Large intestine (tissue), 3 donors: ENCODE measurements at regions not wholly inside any gene's neighbourhood (a gene's known extent, or its start where the extent isn't known, plus 50 kb on each side); places are given as distances from the start of the nearest gene placed in this dataset.

Source experiments
- DNase-seq, 2 donors: peaks; one replicate each; pipeline versions ENCODE4 v3.0.0 to v3.0.0-alpha.2; 2013
- H3K27ac ChIP-seq: one replicate; pipeline ENCODE4 v1.5.1; 2013; ENCODE audit warnings: low read length
- H3K27me3 ChIP-seq: 2 replicates; pipeline ENCODE4 v1.6.1; 2013; ENCODE audit warnings: low read length; ENCODE audit not compliant: control insufficient read depth, insufficient read depth
- H3K36me3 ChIP-seq: 2 replicates; pipeline ENCODE4 v1.6.1; 2013; ENCODE audit warnings: low read length; ENCODE audit not compliant: control insufficient read depth, insufficient read depth
- H3K4me1 ChIP-seq: one replicate; pipeline ENCODE4 v1.6.1; 2013; ENCODE audit warnings: low read length; ENCODE audit not compliant: control insufficient read depth, insufficient read depth
- H3K4me3 ChIP-seq: one replicate; pipeline ENCODE4 v1.5.1; 2013; ENCODE audit warnings: low read length
- H3K9me3 ChIP-seq: one replicate; pipeline ENCODE4 v1.6.1; 2013; ENCODE audit warnings: mild to moderate bottlenecking, low read depth, low read length, moderate library complexity; ENCODE audit not compliant: control insufficient read depth
- WGBS: methylation state at CpG from one replicate; pipeline ENCODE4 v1.1.5; 2013; ENCODE audit warnings: low lambda C conversion rate; ENCODE audit not compliant: insufficient coverage; 5-methylcytosine and 5-hydroxymethylcytosine counted together

DNA sequence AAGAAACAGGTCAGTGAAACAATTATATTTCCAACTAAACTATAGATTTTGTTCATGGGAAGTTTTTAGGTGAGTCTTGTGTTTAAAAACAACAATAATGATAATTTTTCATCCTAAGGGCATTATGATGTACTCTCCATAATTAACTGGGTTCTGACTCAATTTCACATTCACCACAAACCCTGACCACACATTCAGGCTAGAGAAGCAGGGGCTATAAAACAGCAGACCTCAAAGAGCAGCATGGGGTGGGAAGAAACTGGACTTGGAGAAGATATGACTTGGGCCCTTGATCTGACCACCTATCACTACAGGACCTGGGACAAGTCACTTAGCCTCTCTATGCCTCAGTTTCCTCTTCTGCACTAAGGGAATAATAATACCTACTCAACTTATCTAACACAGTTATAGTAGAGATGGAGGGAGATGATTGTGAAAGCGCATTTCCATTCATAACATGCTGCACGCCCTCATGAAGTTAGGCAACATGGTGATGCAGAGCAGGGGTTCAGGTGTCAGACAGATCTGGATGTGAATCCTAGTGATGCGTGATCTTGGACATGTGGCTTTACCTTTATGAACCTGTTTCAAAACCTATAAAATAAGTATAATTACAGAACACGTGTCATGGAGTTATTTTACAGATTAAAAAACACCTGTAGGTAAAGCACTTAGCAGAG is 63.0 kb upstream of the ACP3 start:
- no peaks in the 10 kb centered on the region for H3K27me3 ChIP-seq
- no peaks in the 10 kb centered on the region for H3K4me1 ChIP-seq
- DNase-seq: no peak
- H3K4me3 ChIP-seq: no peak overlapping the region
- 83% methylated on average over 2 of the region's 4 CpGs for WGBS
- no peaks in the 10 kb centered on the region for H3K9me3 ChIP-seq
- no peak overlapping the region for H3K27ac ChIP-seq
- H3K36me3 ChIP-seq: no peaks in the 10 kb centered on the region

DNA sequence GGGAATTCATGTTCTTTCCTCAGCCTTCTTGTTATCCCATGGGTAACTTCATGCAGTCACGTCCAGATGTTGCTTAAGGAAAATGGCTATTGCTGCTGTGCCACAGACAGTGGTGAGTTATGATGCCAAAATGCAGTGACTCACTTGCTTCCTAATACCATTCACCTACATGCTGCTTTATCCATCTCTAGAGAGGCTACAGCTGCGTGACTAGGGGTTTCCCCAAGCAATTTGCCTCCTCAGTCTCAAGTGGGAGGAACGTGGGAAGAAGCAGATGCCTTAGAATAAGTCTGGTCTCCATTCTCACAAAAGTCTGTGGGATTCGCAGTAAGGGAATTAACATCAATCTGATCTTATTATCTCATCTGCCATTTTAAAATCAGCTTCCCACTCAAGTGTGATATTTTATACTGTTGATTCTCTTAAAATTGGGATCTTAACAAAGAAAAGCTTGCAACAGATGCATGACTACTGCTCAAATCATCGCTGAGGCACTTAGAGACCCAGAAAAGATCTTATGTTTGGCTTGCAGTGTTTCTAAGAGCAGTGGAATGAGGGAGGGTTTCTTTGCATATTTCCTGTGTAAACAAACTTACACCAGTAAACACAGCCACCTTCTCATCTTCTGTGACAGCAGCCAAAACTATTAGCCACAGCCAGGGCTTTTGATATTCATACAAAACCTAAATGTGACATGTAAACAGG is 62.0 kb upstream of the ACP3 start:
- Histone ChIP-seq H3K27ac (no peak overlapping the region), H3K9me3 (no peaks in the 10 kb centered on the region), H3K36me3 (no peaks in the 10 kb centered on the region), H3K4me1 (no peaks in the 10 kb centered on the region), H3K4me3 (no peak overlapping the region), H3K27me3 (no peaks in the 10 kb centered on the region)
- no CpG with 5 or more reads among the region's 5 CpGs for WGBS
- DNase-seq: no peak

DNA sequence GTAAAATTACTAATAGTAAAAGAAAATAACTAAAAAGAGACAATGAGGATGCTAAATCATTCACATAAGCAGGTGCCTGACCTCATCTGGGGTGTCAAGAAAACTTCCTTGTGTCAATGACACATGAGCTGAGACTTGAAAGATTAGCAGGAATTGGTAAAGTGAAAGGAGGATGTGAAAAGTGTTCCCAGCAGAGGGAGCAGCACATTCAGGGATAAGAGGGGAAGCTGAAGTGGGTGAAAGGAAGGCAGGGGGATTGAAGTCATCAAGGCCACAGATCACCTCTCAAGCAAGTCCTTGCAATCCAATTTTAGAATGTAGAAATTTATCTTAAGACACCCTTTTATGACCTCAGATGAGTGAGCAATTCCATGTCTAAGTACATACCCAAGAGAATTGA is 60.2 kb upstream of the ACP3 start:
- H3K4me1 ChIP-seq: no peaks in the 10 kb centered on the region
- DNase-seq: peak; percentile 56 to 65
- no peaks in the 10 kb centered on the region for H3K27me3 ChIP-seq
- H3K27ac ChIP-seq: no peak overlapping the region
- H3K36me3 ChIP-seq: no peaks in the 10 kb centered on the region
- no peaks in the 10 kb centered on the region for H3K9me3 ChIP-seq
- H3K4me3 ChIP-seq: no peak overlapping the region

DNA sequence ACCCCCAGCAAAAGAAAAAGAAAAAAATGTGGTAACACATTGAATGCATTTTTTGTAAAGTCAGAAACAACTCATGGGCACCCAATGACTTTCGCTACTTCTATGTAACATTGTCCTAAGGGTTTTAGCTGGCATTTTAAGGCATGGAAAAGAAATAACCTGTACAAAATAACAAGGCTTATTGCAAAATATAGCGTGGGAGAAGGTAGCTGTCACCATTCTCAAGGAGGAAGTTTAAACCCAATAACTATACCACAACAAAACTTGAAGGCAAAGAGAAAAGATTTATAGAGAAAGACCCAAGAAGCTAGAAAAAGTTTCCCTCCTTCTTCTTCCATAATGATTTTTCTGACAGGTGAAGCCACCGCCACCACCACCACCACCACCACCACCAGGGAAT is 55.7 kb upstream of the ACP3 start:
- no peaks in the 10 kb centered on the region for H3K9me3 ChIP-seq
- 80% methylated on average over 1 of the region's 3 CpGs for WGBS
- no peaks in the 10 kb centered on the region for H3K27me3 ChIP-seq

DNA sequence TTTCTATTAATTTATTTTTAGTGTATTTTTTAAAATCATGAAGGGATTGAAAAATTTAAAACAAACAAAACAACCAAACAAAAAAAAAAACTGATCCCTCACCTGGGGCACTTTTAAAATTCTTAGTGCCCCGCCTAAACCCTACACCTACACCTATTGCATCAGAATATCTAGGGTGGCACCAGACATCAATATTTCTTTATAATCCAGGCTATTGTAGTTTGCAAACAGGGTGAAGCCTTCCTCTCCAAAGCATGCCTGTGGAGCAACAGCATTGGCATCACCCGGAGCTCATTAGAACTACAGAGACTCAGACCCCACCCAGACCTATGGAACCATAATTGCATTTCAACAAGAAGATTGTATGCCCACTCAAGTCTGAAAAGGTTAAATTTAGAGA is 54.9 kb upstream of the ACP3 start:
- no peak for DNase-seq
- H3K27me3 ChIP-seq: no peaks in the 10 kb centered on the region
- no peak overlapping the region for H3K27ac ChIP-seq
- H3K4me1 ChIP-seq: peaks cover 3% of the 10 kb centered on the region
- WGBS: no CpG with 5 or more reads among the region's 2 CpGs
- H3K4me3 ChIP-seq: no peak overlapping the region
- no peaks in the 10 kb centered on the region for H3K9me3 ChIP-seq
- H3K36me3 ChIP-seq: no peaks in the 10 kb centered on the region

More for the DNA sequence above, 55.7 kb upstream of the ACP3 start:
- Histone ChIP-seq H3K4me3 (no peak overlapping the region), H3K4me1 (no peaks in the 10 kb centered on the region), H3K36me3 (no peaks in the 10 kb centered on the region), H3K27ac (no peak overlapping the region)
- DNase-seq: no peak

DNA sequence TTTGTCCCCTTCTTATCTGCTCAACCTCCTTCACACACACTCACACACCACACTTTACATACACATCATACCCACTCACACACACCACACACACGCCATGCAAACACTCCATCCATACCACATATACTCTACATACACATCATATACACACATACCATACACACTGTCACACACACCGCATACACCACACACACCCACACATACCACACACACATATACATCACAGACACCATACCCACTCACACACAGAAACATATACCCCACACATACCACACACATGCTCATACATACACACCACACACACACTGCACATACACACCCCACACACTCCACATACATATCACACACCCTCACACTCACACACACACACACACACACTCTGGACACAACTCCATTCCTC is 54.3 kb upstream of the ACP3 start:
- WGBS: 94% methylated on average over 2 of the region's 2 CpGs
- H3K27ac ChIP-seq: no peak overlapping the region
- no peak overlapping the region for H3K4me3 ChIP-seq
- no peaks in the 10 kb centered on the region for H3K27me3 ChIP-seq
- H3K36me3 ChIP-seq: no peaks in the 10 kb centered on the region
- H3K9me3 ChIP-seq: no peaks in the 10 kb centered on the region
- no peak for DNase-seq
- peaks cover 7% of the 10 kb centered on the region for H3K4me1 ChIP-seq

DNA sequence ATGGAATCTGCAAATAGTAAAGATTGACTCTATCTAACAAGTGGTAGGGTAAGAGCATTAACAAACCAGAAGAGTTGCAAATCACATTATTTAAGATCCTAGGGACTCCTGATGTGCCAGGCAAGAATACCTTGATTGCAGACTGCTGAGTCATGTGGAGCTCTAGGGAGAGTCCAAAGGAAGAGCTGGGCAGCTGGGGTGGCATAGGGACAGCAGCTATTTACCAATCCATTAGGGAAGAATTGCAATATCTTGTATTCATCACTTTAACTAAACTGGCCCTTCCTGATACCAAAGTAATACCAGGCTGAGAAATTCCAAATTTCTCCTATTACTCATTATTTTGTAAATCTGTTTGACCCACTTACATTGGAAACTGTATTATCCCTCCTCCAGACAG is 52.2 kb upstream of the ACP3 start:
- Histone ChIP-seq H3K27me3 (no peaks in the 10 kb centered on the region), H3K4me1 (peaks cover 12% of the 10 kb centered on the region), H3K4me3 (no peak overlapping the region), H3K27ac (no peak overlapping the region), H3K9me3 (peaks cover 7% of the 10 kb centered on the region), H3K36me3 (no peaks in the 10 kb centered on the region)
- DNase-seq: no peak

DNA sequence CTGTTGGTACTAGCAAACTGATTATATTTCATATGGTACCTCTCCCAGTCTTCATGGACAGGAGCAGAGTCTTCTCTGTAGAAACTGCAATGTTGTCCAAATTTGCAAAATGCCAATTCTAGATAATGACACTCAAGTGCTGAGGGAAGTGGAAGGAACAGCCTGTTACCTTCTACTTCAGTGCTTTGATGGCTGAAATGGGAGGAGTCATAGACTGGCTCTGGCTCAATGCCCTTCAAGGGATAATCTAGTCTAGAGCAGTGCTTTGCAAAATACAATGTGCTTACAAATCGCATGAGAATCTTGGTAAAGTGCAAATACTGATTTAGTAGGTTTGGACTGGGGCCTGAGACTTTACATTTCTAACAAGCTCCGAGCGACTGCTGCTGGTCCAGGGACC is 51.7 kb upstream of the ACP3 start:
- DNase-seq: no peak
- peaks cover 12% of the 10 kb centered on the region for H3K4me1 ChIP-seq
- peaks cover 7% of the 10 kb centered on the region for H3K9me3 ChIP-seq
- H3K4me3 ChIP-seq: no peak overlapping the region
- H3K27me3 ChIP-seq: no peaks in the 10 kb centered on the region
- H3K27ac ChIP-seq: no peak overlapping the region
- WGBS: no CpG with 5 or more reads among the region's 3 CpGs
- no peaks in the 10 kb centered on the region for H3K36me3 ChIP-seq

DNA sequence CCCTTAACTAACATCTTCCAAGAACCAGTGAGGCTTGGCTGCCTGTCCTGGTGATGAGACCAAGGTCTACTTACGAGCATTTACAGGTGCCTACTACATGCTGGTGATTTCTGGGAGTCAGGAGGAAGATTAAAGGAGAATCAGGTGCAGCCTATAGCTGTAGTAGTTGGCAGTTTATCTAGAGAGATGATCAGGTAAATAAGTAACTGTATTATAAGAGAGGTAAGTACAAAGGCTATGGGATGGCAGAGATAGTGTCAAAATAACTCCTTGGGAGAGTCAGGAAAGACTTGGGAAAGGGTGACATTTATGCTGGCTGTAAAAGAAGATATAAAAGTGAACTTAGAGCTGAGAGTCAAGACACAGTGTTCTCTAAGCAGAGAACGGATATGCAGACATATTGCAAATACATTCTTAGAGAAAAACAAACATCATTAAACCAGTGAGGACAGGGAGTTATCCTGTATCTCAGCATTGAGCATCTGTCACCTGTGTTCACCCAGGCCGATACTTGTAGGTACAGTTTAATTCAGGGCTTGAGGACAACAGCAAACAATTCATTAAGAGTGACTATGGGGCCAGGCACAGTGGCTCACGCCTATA is 49.7 kb upstream of the ACP3 start:
- no peaks in the 10 kb centered on the region for H3K36me3 ChIP-seq
- WGBS: 83% methylated on average over 1 of the region's 4 CpGs
- peaks cover 7% of the 10 kb centered on the region for H3K9me3 ChIP-seq
- peaks cover 12% of the 10 kb centered on the region for H3K4me1 ChIP-seq
- no peak overlapping the region for H3K4me3 ChIP-seq
- peak; percentile 64 to 79 for DNase-seq
- no peaks in the 10 kb centered on the region for H3K27me3 ChIP-seq
- peak overlapping the region; percentile 63 for H3K27ac ChIP-seq
